ENCODE measurements at regions not wholly inside any gene's neighbourhood (a gene's known extent, or its start where the extent isn't known, plus 50 kb on each side); places are given as distances from the start of the nearest gene placed in this dataset.
"Not testable (repeated sequence)": the region's sequence is repeated elsewhere in the genome, so short reads cannot be mapped to it uniquely, and the experiment has no call there.

GRCh38 chr4:187908731-187909130 is 86.8 kb upstream of the ZFP42 start:
- CTCF ChIA-PET, result no interaction called here

GRCh38 chr4:187910741-187911140 is 84.8 kb upstream of the ZFP42 start:
- H3K27ac ChIP-seq (ENCODE audit: low read depth, low read length, poor library complexity, severe bottlenecking), result no peak overlapping the region
- BruUV-seq (replicated peaks), result no TSS peak
- POLR2A ChIA-PET (ENCODE audit: low non-redundant PET), result no interaction called here
- CTCF ChIA-PET, result no interaction called here
- intact Hi-C loops (cut with micrococcal nuclease; ENCODE audit: unreplicated experiment), result no loop called here
- H3K4me3 ChIP-seq (ENCODE audit: low read depth, low read length, poor library complexity, severe bottlenecking), result no peak overlapping the region
- H3K9me3 ChIP-seq (ENCODE audit: low read depth, low read length, poor library complexity, severe bottlenecking), result no peaks in the 10 kb centered on the region
- TF ChIP-seq EZH2 (IDR thresholded peaks at IDR 0.05; ENCODE audit: borderline replicate concordance, low read depth, low read length, poor library complexity, severe bottlenecking), result no peak
- no peak for TF ChIP-seq CTCF (conservative IDR thresholded peaks at IDR 0.05; ENCODE audit: low read depth, low read length)
- no peaks in the 10 kb centered on the region for H3K4me1 ChIP-seq (ENCODE audit: insufficient read depth, low read length, poor library complexity, severe bottlenecking)
- H3K36me3 ChIP-seq (ENCODE audit: insufficient read depth, low read length, poor library complexity, severe bottlenecking), result no peaks in the 10 kb centered on the region
- peaks cover 9% of the 10 kb centered on the region for H3K27me3 ChIP-seq (replicated peaks; ENCODE audit: insufficient read depth, low read depth, low read length, poor library complexity)
- DNase-seq (ENCODE audit: low spot score), result no peak

More at GRCh38 chr4:187908731-187909130, 86.8 kb upstream of the ZFP42 start:
- Histone ChIP-seq H3K9me3 (ENCODE audit: low read depth, low read length, poor library complexity, severe bottlenecking) (no peaks in the 10 kb centered on the region), H3K4me1 (ENCODE audit: insufficient read depth, low read length, poor library complexity, severe bottlenecking) (no peaks in the 10 kb centered on the region), H3K27me3 (replicated peaks; ENCODE audit: insufficient read depth, low read depth, low read length, poor library complexity) (peaks cover 9% of the 10 kb centered on the region), H3K27ac (ENCODE audit: low read depth, low read length, poor library complexity, severe bottlenecking) (no peak overlapping the region), H3K36me3 (ENCODE audit: insufficient read depth, low read length, poor library complexity, severe bottlenecking) (no peaks in the 10 kb centered on the region), H3K4me3 (ENCODE audit: low read depth, low read length, poor library complexity, severe bottlenecking) (no peak overlapping the region)
- no peak for DNase-seq (ENCODE audit: low spot score)
- TF ChIP-seq EZH2 (IDR thresholded peaks at IDR 0.05; ENCODE audit: borderline replicate concordance, low read depth, low read length, poor library complexity, severe bottlenecking), result no peak
- POLR2A ChIA-PET (ENCODE audit: low non-redundant PET), result interaction anchor here (0.6 kb wide), 1 partner anchor 317 kb away, joined by 3 read pairs; no protein-coding TSS in a partner anchor
- BruUV-seq (replicated peaks), result no TSS peak
- intact Hi-C loops (cut with micrococcal nuclease; ENCODE audit: unreplicated experiment), result no loop called here

- H3K27ac ChIP-seq (ENCODE audit: low read depth, low read length, poor library complexity, severe bottlenecking); H3K4me1 ChIP-seq (ENCODE audit: insufficient read depth, low read length, poor library complexity, severe bottlenecking); CTCF ChIA-PET; BruUV-seq (replicated peaks); H3K27me3 ChIP-seq (replicated peaks; ENCODE audit: insufficient read depth, low read depth, low read length, poor library complexity); H3K4me3 ChIP-seq (ENCODE audit: low read depth, low read length, poor library complexity, severe bottlenecking); intact Hi-C loops (cut with micrococcal nuclease; ENCODE audit: unreplicated experiment); POLR2A ChIA-PET (ENCODE audit: low non-redundant PET); H3K36me3 ChIP-seq (ENCODE audit: insufficient read depth, low read length, poor library complexity, severe bottlenecking); H3K9me3 ChIP-seq (ENCODE audit: low read depth, low read length, poor library complexity, severe bottlenecking); DNase-seq (ENCODE audit: low spot score): not testable (repeated sequence)
- TF ChIP-seq CTCF (conservative IDR thresholded peaks at IDR 0.05; ENCODE audit: low read depth, low read length), result 0 out of 2 replicates have a peak, but pooled peaks have one; percentile 12
Measured at GRCh38 chr4:187915406-187915805, 80.2 kb upstream of the ZFP42 start.

GRCh38 chr4:187919966-187920365 is 75.6 kb upstream of the ZFP42 start:
- POLR2A ChIA-PET (ENCODE audit: low non-redundant PET), result no interaction called here
- Histone ChIP-seq H3K27me3 (replicated peaks; ENCODE audit: insufficient read depth, low read depth, low read length, poor library complexity) (no peaks in the 10 kb centered on the region), H3K4me3 (ENCODE audit: low read depth, low read length, poor library complexity, severe bottlenecking) (no peak overlapping the region), H3K36me3 (ENCODE audit: insufficient read depth, low read length, poor library complexity, severe bottlenecking) (no peaks in the 10 kb centered on the region), H3K27ac (ENCODE audit: low read depth, low read length, poor library complexity, severe bottlenecking) (no peak overlapping the region), H3K9me3 (ENCODE audit: low read depth, low read length, poor library complexity, severe bottlenecking) (no peaks in the 10 kb centered on the region), H3K4me1 (ENCODE audit: insufficient read depth, low read length, poor library complexity, severe bottlenecking) (no peaks in the 10 kb centered on the region)
- CTCF ChIA-PET, result no interaction called here
- TF ChIP-seq CTCF (conservative IDR thresholded peaks at IDR 0.05; ENCODE audit: low read depth, low read length) (no peak), EZH2 (IDR thresholded peaks at IDR 0.05; ENCODE audit: borderline replicate concordance, low read depth, low read length, poor library complexity, severe bottlenecking) (no peak)
- no peak for DNase-seq (ENCODE audit: low spot score)
- no TSS peak for BruUV-seq (replicated peaks)
- intact Hi-C loops (cut with micrococcal nuclease; ENCODE audit: unreplicated experiment), result no loop called here

Measured in A673 (cell line).